K562 (cell line): ENCODE measurements at regions not wholly inside any gene's neighbourhood (a gene's known extent, or its start where the extent isn't known, plus 50 kb on each side); places are given as distances from the start of the nearest gene placed in this dataset.

Experiments
- CHD2 ChIP-seq: IDR thresholded peaks from 2 replicates; pipeline ENCODE4 v1.6.1; 2011; ENCODE audit warnings: low read depth, low read length
- MTA2 ChIP-seq: fragments of 450-650 bp; IDR thresholded peaks from 2 replicates; pipeline ENCODE4 v1.6.1; 2016; ENCODE audit warnings: low read depth
- STAG1 ChIP-seq: sonication (generic); formaldehyde crosslinking; IDR thresholded peaks from 2 replicates; pipeline ENCODE4 v1.5.0; 2020; ENCODE audit warnings: missing genetic modification reagents, borderline replicate concordance

GRCh38 chr3:31093606-31094005, 199.1 kb upstream of the GADL1 start:
- TF ChIP-seq MTA2, result no peak
- no peak for TF ChIP-seq CHD2
- TF ChIP-seq STAG1 (CRISPR knock-in tag), result no peak
